ENCODE measurements at regions not wholly inside any gene's neighbourhood (a gene's known extent, or its start where the extent isn't known, plus 50 kb on each side); places are given as distances from the start of the nearest gene placed in this dataset.

GRCh38 chr4:56191534-56191933 lies 195.8 kb downstream of the AASDH start:
- peaks cover 25% of the 10 kb centered on the region for H3K36me3 Mint-ChIP-seq
- no peak overlapping the region for H3K4me3 Mint-ChIP-seq
- no peak overlapping the region for H3K27ac Mint-ChIP-seq
- H3K4me1 Mint-ChIP-seq, result peaks cover 15% of the 10 kb centered on the region
- no peaks in the 10 kb centered on the region for H3K27me3 Mint-ChIP-seq (ENCODE audit: low read depth)
- H3K9me3 Mint-ChIP-seq, result peaks cover 17% of the 10 kb centered on the region
- no peak for DNase-seq (ENCODE audit: low spot score in 2 of 2, unreplicated experiment in 2 of 2)
- no peak for TF ChIP-seq CTCF (IDR thresholded peaks at IDR 0.05; ENCODE audit: unreplicated experiment)

- H3K4me1 Mint-ChIP-seq, result peaks cover 3% of the 10 kb centered on the region
- TF ChIP-seq CTCF (IDR thresholded peaks at IDR 0.05; ENCODE audit: unreplicated experiment), result no peak
- peaks cover 15% of the 10 kb centered on the region for H3K9me3 Mint-ChIP-seq
- H3K27ac Mint-ChIP-seq, result no peak overlapping the region
- H3K36me3 Mint-ChIP-seq, result peaks cover 33% of the 10 kb centered on the region
- no peak overlapping the region for H3K4me3 Mint-ChIP-seq
- DNase-seq (ENCODE audit: low spot score in 2 of 2, unreplicated experiment in 2 of 2), result no peak
- H3K27me3 Mint-ChIP-seq (ENCODE audit: low read depth), result no peaks in the 10 kb centered on the region
Measured at GRCh38 chr4:56187688-56188087, 199.6 kb downstream of the AASDH start.

GRCh38 chr4:56186808-56187523 lies 200.3 kb downstream of the AASDH start:
- H3K9me3 Mint-ChIP-seq, result peaks cover 13% of the 10 kb centered on the region
- H3K36me3 Mint-ChIP-seq, result peaks cover 28% of the 10 kb centered on the region
- no peak for TF ChIP-seq CTCF (IDR thresholded peaks at IDR 0.05; ENCODE audit: unreplicated experiment)
- no peaks in the 10 kb centered on the region for H3K27me3 Mint-ChIP-seq (ENCODE audit: low read depth)
- peaks cover 3% of the 10 kb centered on the region for H3K4me1 Mint-ChIP-seq
- no peak overlapping the region for H3K4me3 Mint-ChIP-seq
- no peak for DNase-seq (ENCODE audit: low spot score in 2 of 2, unreplicated experiment in 2 of 2)
- no peak overlapping the region for H3K27ac Mint-ChIP-seq

- H3K4me3 Mint-ChIP-seq, result no peak overlapping the region
- H3K9me3 Mint-ChIP-seq, result peaks cover 5% of the 10 kb centered on the region
- DNase-seq (ENCODE audit: low spot score in 2 of 2, unreplicated experiment in 2 of 2), result no peak
- no peaks in the 10 kb centered on the region for H3K27me3 Mint-ChIP-seq (ENCODE audit: low read depth)
- H3K36me3 Mint-ChIP-seq, result peaks cover 19% of the 10 kb centered on the region
- no peak for TF ChIP-seq CTCF (IDR thresholded peaks at IDR 0.05; ENCODE audit: unreplicated experiment)
- no peak overlapping the region for H3K27ac Mint-ChIP-seq
- peaks cover 10% of the 10 kb centered on the region for H3K4me1 Mint-ChIP-seq
Measured at GRCh38 chr4:56185901-56186300, 201.4 kb downstream of the AASDH start.

- H3K36me3 Mint-ChIP-seq, result peaks cover 14% of the 10 kb centered on the region
Measured at GRCh38 chr4:56184214-56184613, 203.1 kb downstream of the AASDH start.

More at GRCh38 chr4:56184214-56184613, 203.1 kb downstream of the AASDH start:
- H3K9me3 Mint-ChIP-seq, result no peaks in the 10 kb centered on the region
- peaks cover 16% of the 10 kb centered on the region for H3K4me1 Mint-ChIP-seq
- no peak for DNase-seq (ENCODE audit: low spot score in 2 of 2, unreplicated experiment in 2 of 2)
- H3K27me3 Mint-ChIP-seq (ENCODE audit: low read depth), result no peaks in the 10 kb centered on the region
- no peak overlapping the region for H3K4me3 Mint-ChIP-seq
- no peak overlapping the region for H3K27ac Mint-ChIP-seq
- TF ChIP-seq CTCF (IDR thresholded peaks at IDR 0.05; ENCODE audit: unreplicated experiment), result no peak
